SH-SY5Y (cell line): ENCODE measurements at regions not wholly inside any gene's neighbourhood (a gene's known extent, or its start where the extent isn't known, plus 50 kb on each side); places are given as distances from the start of the nearest gene placed in this dataset.

Source experiments
- GATA2 ChIP-seq: IDR thresholded peaks from 2 replicates; pipeline ENCODE4 v1.6.1; 2011; ENCODE audit warnings: mild to moderate bottlenecking, low read depth, low read length
- GATA3 ChIP-seq: IDR thresholded peaks from 2 replicates; pipeline ENCODE4 v1.6.1; 2011; ENCODE audit warnings: low read depth, mild to moderate bottlenecking, low read length, moderate library complexity

DNA sequence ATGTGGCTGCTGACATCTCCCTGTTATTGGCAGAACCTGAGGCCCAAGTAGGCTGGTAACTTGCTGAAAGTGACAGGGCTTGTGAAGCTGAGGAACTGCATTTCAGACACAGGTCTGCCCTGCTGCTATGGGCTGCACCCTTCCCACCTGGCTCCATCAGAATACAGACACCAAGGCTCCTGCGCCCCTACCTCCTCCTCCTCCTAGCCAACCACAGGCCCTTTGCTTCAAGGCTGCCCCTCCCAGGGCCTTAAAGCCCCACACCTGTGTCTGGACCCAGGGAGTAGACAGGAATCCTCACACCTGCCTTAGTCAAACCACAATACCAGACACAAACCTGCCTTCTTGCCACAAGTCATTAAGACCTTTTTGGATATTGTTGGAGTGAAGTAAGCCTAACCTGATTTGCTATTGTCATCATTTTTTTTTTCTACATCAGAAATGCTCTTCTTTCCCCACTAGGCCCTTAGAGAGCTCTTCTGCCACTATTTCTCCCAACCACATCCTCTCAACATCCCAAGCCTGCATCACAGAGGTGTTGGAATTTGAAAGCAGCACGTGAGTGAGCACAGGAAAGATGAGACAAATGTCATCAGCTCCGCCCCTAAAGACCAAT, 489.7 kb downstream of the EIPR1 start:
- TF ChIP-seq GATA2 (no peak), GATA3 (no peak)
